GM12878 (cell line): ENCODE measurements at regions not wholly inside any gene's neighbourhood (a gene's known extent, or its start where the extent isn't known, plus 50 kb on each side); places are given as distances from the start of the nearest gene placed in this dataset.

Experiments
- ATAC-seq: fragments of 200-7000 bp; cut with Tn5 transposase; 3 replicates; pipeline ENCODE4 v1.9.1; 2020; ENCODE audit warnings: mild to moderate bottlenecking, moderate library complexity
- BruUV-seq: library from RNA; stranded (reverse); fragments of 400-500 nt; replicated peaks from 2 replicates; lab custom pipeline; 2021; lab: Mats Ljungman, UMichigan
- CTCF ChIA-PET: fragments of 300-600 bp; sonication (Branson Sonifier 250); formaldehyde crosslinking; extraction: SDS; loops from one replicate; lab custom pipeline; 2021; ENCODE audit warnings: inconsistent platforms; lab: Yijun Ruan, JAX
- POLR2A ChIA-PET: fragments of 350-600 bp; formaldehyde crosslinking; extraction: SDS; loops from one replicate; lab custom pipeline; 2021; ENCODE audit warnings: inconsistent platforms; lab: Charles Lee
- RAD21 ChIA-PET: fragments of 300-600 bp; sonication (Branson Sonifier 250); formaldehyde crosslinking; loops from one replicate; lab custom pipeline; 2023; ENCODE audit warnings: antibody characterized with exemption; ENCODE audit not compliant: unreplicated experiment; lab: Charles Lee
- SMC1A ChIA-PET: fragments of 300-600 bp; sonication (Branson Sonifier 250); formaldehyde crosslinking; loops from one replicate; lab custom pipeline; 2023; ENCODE audit not compliant: unreplicated experiment, uncharacterized antibody; lab: Charles Lee
- DNase-seq: peaks from one replicate; pipeline ENCODE4 v3.0.0-alpha.2; 2011; ENCODE audit warnings: low read depth, low spot score
- FAIRE-seq: peaks from 3 replicates; lab custom pipeline; 2011; peaks lifted over from hg19 to GRCh38; lab: Jason Lieb, UNC
- H2AFZ ChIP-seq: 2 replicates; pipeline ENCODE4 v1.6.0; 2011; ENCODE audit warnings: low read depth, low read length, control low read depth; ENCODE audit not compliant: control insufficient read depth
- H3K27ac ChIP-seq: 2 replicates; pipeline ENCODE4 v1.5.1; 2011; ENCODE audit warnings: control low read depth; ENCODE audit not compliant: control insufficient read depth, insufficient read depth
- H3K27me3 ChIP-seq, 2 experiments: replicated peaks in 1 of 2; 2 replicates each; pipeline versions ENCODE4 v1.6.0 to v1.6.1; 2011; ENCODE audit warnings: low read length in 1 of 2; ENCODE audit not compliant: control insufficient read depth in 2 of 2, insufficient read depth in 2 of 2
- H3K36me3 ChIP-seq, 2 experiments: 2 replicates each; pipeline ENCODE4 v1.5.1; 2011; ENCODE audit warnings: low read length in 1 of 2; ENCODE audit not compliant: control insufficient read depth in 2 of 2, insufficient read depth in 2 of 2
- H3K4me1 ChIP-seq: 2 replicates; pipeline ENCODE4 v1.6.1; 2011; ENCODE audit warnings: mild to moderate bottlenecking, low read length, moderate library complexity, mixed read lengths; ENCODE audit not compliant: control insufficient read depth, insufficient read depth
- H3K4me2 ChIP-seq: 2 replicates; pipeline ENCODE4 v1.6.0; 2011; ENCODE audit warnings: control low read depth; ENCODE audit not compliant: control insufficient read depth, insufficient read depth
- H3K4me3 ChIP-seq: fragments of 200-600 bp; sonication (generic); 2 replicates; pipeline ENCODE4 v1.5.1; 2016
- H3K79me2 ChIP-seq: 2 replicates; pipeline ENCODE4 v1.6.0; 2011; ENCODE audit warnings: low read length; ENCODE audit not compliant: control insufficient read depth, insufficient read depth
- H3K9ac ChIP-seq: 2 replicates; pipeline ENCODE4 v1.8.0; 2011; ENCODE audit warnings: low read length, control low read depth, mixed read lengths; ENCODE audit not compliant: control insufficient read depth, insufficient read depth
- H3K9me3 ChIP-seq: replicated peaks from 3 replicates; pipeline ENCODE4 v1.5.1; 2011; ENCODE audit warnings: mild to moderate bottlenecking, low read length; ENCODE audit not compliant: control insufficient read depth, insufficient read depth
- H4K20me1 ChIP-seq: 2 replicates; pipeline ENCODE4 v1.6.0; 2011; ENCODE audit not compliant: control insufficient read depth, insufficient read depth
- CUX1 ChIP-seq: IDR thresholded peaks from 2 replicates; pipeline ENCODE4 v1.6.1; 2012; ENCODE audit warnings: improper control_type of control experiment, low read depth, low read length; ENCODE audit not compliant: insufficient replicate concordance
- EP300 ChIP-seq, 2 experiments: fragments of 150-350 bp in 1 of 2; IDR thresholded peaks; 2 replicates each; pipeline ENCODE4 v1.6.1; 2011 to 2012; ENCODE audit warnings: low read depth in 2 of 2, low read length in 2 of 2, borderline replicate concordance in 1 of 2, improper control_type of control experiment in 1 of 2, inconsistent platforms in 1 of 2; ENCODE audit not compliant: control insufficient read depth in 1 of 2
- GATAD2B ChIP-seq: fragments of 450-650 bp; conservative IDR thresholded peaks from 2 replicates; pipeline ENCODE4 v1.6.1; 2017; ENCODE audit warnings: low read depth, mild to moderate bottlenecking, moderate library complexity
- HDAC6 ChIP-seq: fragments of 200-600 bp; sonication (generic); IDR thresholded peaks from one replicate; pipeline ENCODE4 v1.8.0; 2017; ENCODE audit warnings: antibody characterized with exemption; ENCODE audit not compliant: unreplicated experiment
- HSF1 ChIP-seq: fragments of 150-350 bp; IDR thresholded peaks from 2 replicates; pipeline ENCODE4 v1.6.1; 2014; ENCODE audit warnings: mild to moderate bottlenecking, low read depth, low read length
- NR2C2 ChIP-seq: IDR thresholded peaks from 2 replicates; pipeline ENCODE4 v1.6.1; 2011; ENCODE audit warnings: borderline replicate concordance, low read depth; ENCODE audit not compliant: control insufficient read depth, insufficient read length
- RAD21 ChIP-seq: IDR thresholded peaks from 2 replicates; pipeline ENCODE4 v1.6.1; 2011; ENCODE audit warnings: mild to moderate bottlenecking, low read depth, low read length, moderate library complexity; ENCODE audit not compliant: insufficient read depth
- TCF7 ChIP-seq: IDR thresholded peaks from 2 replicates; pipeline ENCODE4 v1.6.1; 2014; ENCODE audit warnings: antibody characterized with exemption, borderline replicate concordance
- USF1 ChIP-seq: IDR thresholded peaks from 2 replicates; pipeline ENCODE4 v1.6.1; 2011; ENCODE audit warnings: borderline replicate concordance, low read depth, mild to moderate bottlenecking, moderate library complexity, mixed read lengths, low read length; ENCODE audit not compliant: insufficient read depth; ENCODE audit errors: extremely low read length
- WGBS: methylation state at CpG from one replicate; pipeline ENCODE4 v1.1.6; 2016; ENCODE audit warnings: low lambda C conversion rate; ENCODE audit not compliant: insufficient replicate concordance, insufficient coverage; ENCODE audit errors: missing lambda C conversion rate; 5-methylcytosine and 5-hydroxymethylcytosine counted together
- in situ Hi-C: fragments of 300-500 bp; cut with MboI; formaldehyde crosslinking; loops from 9 replicates; pipeline ENCODE4 v1.14.3; 2018; ENCODE audit warnings: mixed read lengths
- intact Hi-C: fragments of 100-400 bp; cut with micrococcal nuclease; formaldehyde crosslinking; loops from one replicate; pipeline ENCODE4 v1.14.2; 2022; ENCODE audit not compliant: unreplicated experiment

GRCh38 chr4:85180533-85180932 lies 214.0 kb upstream of the WDFY3 start:
- no peaks in the 10 kb centered on the region for H3K27me3 ChIP-seq
- DNase-seq, result no peak
- H3K4me3 ChIP-seq, result no peak overlapping the region
- intact Hi-C loops (no loop called here), in situ Hi-C loops (no loop called here)
- RAD21 ChIA-PET, result no interaction called here
- BruUV-seq, result no TSS peak
- 3% methylated on average over 3 of the region's 3 CpGs for WGBS
- H3K36me3 ChIP-seq, result no peaks in the 10 kb centered on the region
- H4K20me1 ChIP-seq, result no peaks in the 10 kb centered on the region
- no peaks in the 10 kb centered on the region for H3K79me2 ChIP-seq
- no peak overlapping the region for H3K27ac ChIP-seq
- SMC1A ChIA-PET, result no interaction called here
- no peaks in the 10 kb centered on the region for H3K4me1 ChIP-seq
- TF ChIP-seq HDAC6 (no peak), USF1 (no peak)
- CTCF ChIA-PET, result no interaction called here
- H2AFZ ChIP-seq, result no peak overlapping the region
- POLR2A ChIA-PET, result no interaction called here
- no peak overlapping the region for H3K9ac ChIP-seq
- H3K4me2 ChIP-seq, result no peak overlapping the region
- FAIRE-seq, result no peak
- no peaks in the 10 kb centered on the region for H3K9me3 ChIP-seq
- no peak for ATAC-seq

- Histone ChIP-seq H3K27ac (no peak overlapping the region), H3K27me3 (no peaks in the 10 kb centered on the region), H3K9me3 (no peaks in the 10 kb centered on the region), H4K20me1 (no peaks in the 10 kb centered on the region), H3K9ac (no peak overlapping the region), H3K36me3 (no peaks in the 10 kb centered on the region), H3K79me2 (no peaks in the 10 kb centered on the region), H3K4me3 (no peak overlapping the region), H2AFZ (no peak overlapping the region), H3K4me1 (no peaks in the 10 kb centered on the region), H3K4me2 (no peak overlapping the region)
- ChIA-PET POLR2A (no interaction called here), CTCF (no interaction called here), RAD21 (no interaction called here), SMC1A (interaction anchor here (0.6 kb wide), 1 partner anchor 102 kb away, joined by 3 read pairs; no protein-coding TSS in a partner anchor)
- no TSS peak for BruUV-seq
- in situ Hi-C loops, result no loop called here
- intact Hi-C loops, result no loop called here
- FAIRE-seq (no peak), ATAC-seq (no peak), DNase-seq (no peak)
- 5% methylated on average over 1 of the region's 1 CpG for WGBS
- TF ChIP-seq TCF7 (no peak), RAD21 (no peak), CUX1 (no peak), NR2C2 (no peak), GATAD2B (no peak), EP300 (IDR thresholded peaks at IDR 0.05; ENCODE audit: borderline replicate concordance in 1 of 2, control insufficient read depth in 1 of 2, low read depth in 2 of 2, low read length in 2 of 2) (no peak), HSF1 (no peak)
Observed at GRCh38 chr4:85187106-85187505, 220.6 kb upstream of the WDFY3 start.
